C4-2B (cell line): ENCODE measurements at regions not wholly inside any gene's neighbourhood (a gene's known extent, or its start where the extent isn't known, plus 50 kb on each side); places are given as distances from the start of the nearest gene placed in this dataset.

Experiments
- ZFX ChIP-seq: fragments of 450-650 bp; IDR thresholded peaks from 2 replicates; pipeline ENCODE4 v1.6.1; 2017
- TF ChIP-seq, protein P1 (sequence below): fragments of 450-650 bp; conservative IDR thresholded peaks from 2 replicates; pipeline ENCODE4 v1.5.1; 2017; ENCODE audit warnings: mild to moderate bottlenecking

DNA sequence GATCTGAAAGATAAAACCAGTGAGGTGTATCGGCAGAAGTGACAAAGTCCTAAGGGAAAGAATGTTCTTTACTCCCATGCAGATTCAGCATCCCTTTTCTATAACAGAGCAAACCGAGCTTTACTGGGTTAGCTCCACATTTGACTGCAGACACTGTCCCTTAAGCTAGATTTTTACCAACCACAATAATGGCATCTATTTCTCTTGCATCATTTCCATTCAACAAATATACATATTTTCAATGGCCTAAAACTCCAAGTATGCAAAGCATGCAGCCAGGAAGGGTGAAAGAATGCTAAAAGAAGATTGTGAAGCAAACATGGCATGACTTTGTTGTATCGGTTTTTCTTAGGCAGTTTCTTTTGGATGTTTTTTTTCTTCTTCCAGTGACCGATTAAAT is 255.4 kb downstream of the OGFRL1 start:
- TF ChIP-seq, protein P1, sequence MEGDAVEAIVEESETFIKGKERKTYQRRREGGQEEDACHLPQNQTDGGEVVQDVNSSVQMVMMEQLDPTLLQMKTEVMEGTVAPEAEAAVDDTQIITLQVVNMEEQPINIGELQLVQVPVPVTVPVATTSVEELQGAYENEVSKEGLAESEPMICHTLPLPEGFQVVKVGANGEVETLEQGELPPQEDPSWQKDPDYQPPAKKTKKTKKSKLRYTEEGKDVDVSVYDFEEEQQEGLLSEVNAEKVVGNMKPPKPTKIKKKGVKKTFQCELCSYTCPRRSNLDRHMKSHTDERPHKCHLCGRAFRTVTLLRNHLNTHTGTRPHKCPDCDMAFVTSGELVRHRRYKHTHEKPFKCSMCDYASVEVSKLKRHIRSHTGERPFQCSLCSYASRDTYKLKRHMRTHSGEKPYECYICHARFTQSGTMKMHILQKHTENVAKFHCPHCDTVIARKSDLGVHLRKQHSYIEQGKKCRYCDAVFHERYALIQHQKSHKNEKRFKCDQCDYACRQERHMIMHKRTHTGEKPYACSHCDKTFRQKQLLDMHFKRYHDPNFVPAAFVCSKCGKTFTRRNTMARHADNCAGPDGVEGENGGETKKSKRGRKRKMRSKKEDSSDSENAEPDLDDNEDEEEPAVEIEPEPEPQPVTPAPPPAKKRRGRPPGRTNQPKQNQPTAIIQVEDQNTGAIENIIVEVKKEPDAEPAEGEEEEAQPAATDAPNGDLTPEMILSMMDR, result no peak
- no peak for TF ChIP-seq ZFX
